ENCODE measurements at regions not wholly inside any gene's neighbourhood (a gene's known extent, or its start where the extent isn't known, plus 50 kb on each side); places are given as distances from the start of the nearest gene placed in this dataset.

DNA sequence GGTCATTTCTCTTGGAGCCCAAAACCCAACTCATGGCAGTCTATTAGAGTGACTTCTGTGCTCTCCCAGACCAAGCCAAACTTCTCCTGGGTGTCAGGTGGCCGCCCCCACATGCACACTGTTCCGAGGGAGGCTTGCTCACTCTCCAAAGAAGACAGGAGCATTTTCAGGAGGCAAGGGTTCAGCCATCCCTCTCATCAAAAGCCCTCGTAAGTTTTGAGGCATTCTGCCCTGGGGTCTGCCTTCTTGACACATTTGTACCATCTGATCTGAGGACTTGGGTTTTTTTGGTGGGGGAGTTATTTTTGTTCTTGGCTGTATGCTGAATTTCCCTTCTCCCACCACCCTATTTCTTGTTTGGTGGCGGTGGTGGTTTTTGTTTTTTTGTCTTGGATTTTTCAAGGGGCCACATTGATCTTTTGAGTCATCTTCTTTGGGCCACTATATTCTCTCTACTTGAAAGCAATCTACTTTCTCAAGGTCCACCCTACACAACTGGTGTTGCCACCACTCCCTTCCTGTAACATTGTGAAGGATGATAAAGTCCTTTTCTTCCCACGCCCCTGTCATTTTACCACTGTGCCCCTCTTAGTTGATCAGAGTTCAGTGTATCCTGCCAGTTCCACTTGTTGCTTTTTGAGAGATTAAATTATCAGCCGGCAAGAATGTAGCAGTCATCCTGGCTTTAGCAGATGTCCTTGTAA, 255.8 kb downstream of the CYP26B1 start:
- DNase-seq (ENCODE audit: low read depth in 4 of 6, low spot score in 6 of 6): no peak
- 98% methylated on average over 4 of the region's 6 CpGs for WGBS (ENCODE audit: insufficient coverage)

DNA sequence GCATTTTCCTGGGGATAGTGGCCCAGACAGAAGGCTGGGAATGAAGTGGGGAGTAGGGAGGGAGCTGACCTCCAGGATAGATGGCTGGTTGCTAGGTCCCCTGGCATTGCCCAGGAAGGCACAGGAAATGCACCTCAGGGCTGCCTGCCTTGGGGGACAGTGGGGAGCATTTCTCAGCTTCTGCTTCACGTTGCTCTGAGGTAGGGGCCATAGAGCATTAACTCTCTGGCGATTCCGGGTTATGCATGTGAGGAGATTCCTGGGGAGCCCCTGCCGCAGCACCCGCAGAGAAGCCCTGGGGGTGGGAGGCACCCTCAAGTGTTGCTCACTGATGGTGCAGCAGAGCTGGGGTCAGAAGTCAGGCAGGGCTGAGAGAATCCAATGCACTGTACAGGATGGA, 256.5 kb downstream of the CYP26B1 start:
- 76% methylated on average over 5 of the region's 5 CpGs for WGBS (ENCODE audit: insufficient coverage)
- no peaks in the 10 kb centered on the region for H3K4me1 ChIP-seq (ENCODE audit: control insufficient read depth, insufficient read depth, low read length)
- H3K27ac ChIP-seq (ENCODE audit: low read depth, low read length): no peak overlapping the region
- H3K27me3 ChIP-seq (ENCODE audit: control insufficient read depth, insufficient read depth, low read length): no peaks in the 10 kb centered on the region
- H3K36me3 ChIP-seq (ENCODE audit: control insufficient read depth, insufficient read depth, low read length): no peaks in the 10 kb centered on the region
- no peak overlapping the region for H3K4me3 ChIP-seq (ENCODE audit: low read depth, low read length)
- no peak for DNase-seq (ENCODE audit: low read depth in 4 of 6, low spot score in 6 of 6)
- no peaks in the 10 kb centered on the region for H3K9me3 ChIP-seq (ENCODE audit: control insufficient read depth, insufficient read depth, low read length)

More for the DNA sequence above, 255.8 kb downstream of the CYP26B1 start:
- no peaks in the 10 kb centered on the region for H3K36me3 ChIP-seq (ENCODE audit: control insufficient read depth, insufficient read depth, low read length)
- no peak overlapping the region for H3K27ac ChIP-seq (ENCODE audit: low read depth, low read length)
- no peak overlapping the region for H3K4me3 ChIP-seq (ENCODE audit: low read depth, low read length)
- no peaks in the 10 kb centered on the region for H3K4me1 ChIP-seq (ENCODE audit: control insufficient read depth, insufficient read depth, low read length)
- H3K9me3 ChIP-seq (ENCODE audit: control insufficient read depth, insufficient read depth, low read length): no peaks in the 10 kb centered on the region
- H3K27me3 ChIP-seq (ENCODE audit: control insufficient read depth, insufficient read depth, low read length): no peaks in the 10 kb centered on the region

DNA sequence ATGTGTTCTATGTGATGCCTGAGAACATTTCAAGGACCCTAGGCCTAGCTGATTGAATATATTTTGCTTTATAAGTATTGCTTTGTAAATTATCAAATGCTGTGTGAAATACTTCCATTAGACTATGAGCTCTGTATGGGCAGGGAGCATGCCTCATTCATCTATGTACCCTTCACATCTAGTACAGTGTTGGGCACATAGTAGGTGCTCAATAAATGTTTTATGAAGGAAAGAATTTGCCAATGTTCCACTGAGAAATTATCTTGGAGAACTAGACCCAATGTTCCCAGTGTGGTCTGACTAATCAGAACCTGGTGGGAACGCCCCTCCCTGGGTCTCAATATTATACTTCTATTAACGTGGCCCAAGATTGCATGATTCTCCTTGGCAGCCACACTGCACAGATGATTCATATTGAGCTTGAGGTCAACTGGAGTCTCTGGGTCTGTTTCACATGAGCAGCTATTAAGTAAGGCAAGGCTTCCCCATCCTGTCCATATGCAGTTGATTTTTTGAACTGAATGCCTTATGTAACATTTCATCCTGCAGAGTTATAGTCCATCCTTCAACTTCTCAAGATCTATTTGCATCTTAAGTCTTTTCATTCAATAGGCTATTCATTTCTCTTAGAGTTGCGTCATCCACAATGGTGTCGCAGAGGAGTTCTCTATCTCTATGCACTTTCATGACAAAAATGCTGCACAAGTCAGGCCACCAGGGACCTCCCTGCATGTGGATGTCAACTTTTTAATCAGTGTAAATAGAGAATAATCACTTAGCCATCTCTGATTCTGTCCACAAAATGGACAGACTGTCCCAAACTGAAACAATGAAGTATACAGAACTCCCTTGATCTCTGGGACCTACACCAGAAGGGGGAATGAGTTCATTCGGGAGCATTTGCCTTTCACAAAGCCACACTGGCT, 257.6 kb downstream of the CYP26B1 start:
- 80% methylated on average over 1 of the region's 5 CpGs for WGBS (ENCODE audit: insufficient coverage)
- no peak for DNase-seq (ENCODE audit: low read depth in 4 of 6, low spot score in 6 of 6)
- Histone ChIP-seq H3K4me3 (ENCODE audit: low read depth, low read length) (no peak overlapping the region), H3K9me3 (ENCODE audit: control insufficient read depth, insufficient read depth, low read length) (no peaks in the 10 kb centered on the region), H3K27ac (ENCODE audit: low read depth, low read length) (no peak overlapping the region), H3K27me3 (ENCODE audit: control insufficient read depth, insufficient read depth, low read length) (no peaks in the 10 kb centered on the region), H3K4me1 (ENCODE audit: control insufficient read depth, insufficient read depth, low read length) (no peaks in the 10 kb centered on the region), H3K36me3 (ENCODE audit: control insufficient read depth, insufficient read depth, low read length) (no peaks in the 10 kb centered on the region)

DNA sequence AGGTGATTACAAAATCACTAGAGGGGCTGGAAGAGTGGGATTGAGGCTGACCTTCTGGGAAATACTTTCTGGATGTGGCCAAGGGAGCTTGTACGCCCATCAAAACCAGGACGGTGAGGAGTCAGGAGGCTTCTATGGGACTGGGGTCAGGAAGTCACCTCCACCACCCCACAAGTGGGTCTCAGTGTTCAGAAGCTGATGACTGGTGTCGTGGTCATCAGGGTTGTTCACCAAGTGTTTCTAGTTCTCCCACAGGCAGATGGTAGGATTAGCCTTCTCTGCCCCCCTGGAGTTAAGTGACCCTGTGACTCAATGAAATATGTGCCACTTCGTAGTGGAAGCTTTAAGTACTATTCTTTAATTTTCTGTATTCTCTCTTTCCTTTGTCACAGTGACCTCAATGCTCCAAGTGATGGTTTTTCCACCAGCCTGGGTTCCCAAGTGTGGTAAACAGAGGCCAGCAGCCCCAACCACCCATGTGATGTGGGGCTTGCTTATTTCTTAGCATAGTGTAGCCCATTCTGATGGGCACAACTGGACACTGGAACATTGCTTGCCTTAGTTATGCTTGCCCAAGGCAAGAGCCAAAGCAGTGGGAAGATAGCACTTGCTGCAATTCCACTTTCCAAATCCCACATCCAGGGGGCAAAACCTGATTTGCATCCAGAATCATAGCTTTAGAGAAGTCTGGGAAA, 258.8 kb downstream of the CYP26B1 start:
- Histone ChIP-seq H3K4me1 (ENCODE audit: control insufficient read depth, insufficient read depth, low read length) (no peaks in the 10 kb centered on the region), H3K36me3 (ENCODE audit: control insufficient read depth, insufficient read depth, low read length) (no peaks in the 10 kb centered on the region), H3K27me3 (ENCODE audit: control insufficient read depth, insufficient read depth, low read length) (no peaks in the 10 kb centered on the region), H3K4me3 (ENCODE audit: low read depth, low read length) (no peak overlapping the region), H3K27ac (ENCODE audit: low read depth, low read length) (no peak overlapping the region), H3K9me3 (ENCODE audit: control insufficient read depth, insufficient read depth, low read length) (no peaks in the 10 kb centered on the region)
- no CpG with 5 or more reads among the region's 4 CpGs for WGBS (ENCODE audit: insufficient coverage)
- DNase-seq (ENCODE audit: low read depth in 4 of 6, low spot score in 6 of 6): no peak

DNA sequence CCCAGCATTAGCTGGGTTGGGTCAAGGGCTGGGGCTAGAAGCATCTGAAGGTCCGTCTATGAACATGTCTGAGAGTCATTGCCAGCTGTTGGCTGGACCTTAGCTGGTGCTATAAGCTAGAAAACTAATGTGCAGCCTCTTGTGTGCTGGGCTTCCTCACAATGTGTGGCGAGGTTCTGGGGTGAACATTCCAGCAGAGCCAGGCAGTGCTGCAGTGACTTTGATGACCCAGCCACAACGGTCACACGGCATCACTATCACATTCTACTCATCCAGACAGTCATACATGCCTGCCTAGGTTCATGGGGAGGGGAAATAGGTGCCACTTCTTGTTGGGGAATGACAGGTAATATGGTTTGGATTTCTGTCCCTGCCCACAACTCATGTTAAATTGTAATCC, 260.5 kb downstream of the CYP26B1 start:
- 84% methylated on average over 2 of the region's 4 CpGs for WGBS (ENCODE audit: insufficient coverage)
- Histone ChIP-seq H3K36me3 (ENCODE audit: control insufficient read depth, insufficient read depth, low read length) (no peaks in the 10 kb centered on the region), H3K4me1 (ENCODE audit: control insufficient read depth, insufficient read depth, low read length) (peaks cover 14% of the 10 kb centered on the region), H3K27me3 (ENCODE audit: control insufficient read depth, insufficient read depth, low read length) (no peaks in the 10 kb centered on the region), H3K4me3 (ENCODE audit: low read depth, low read length) (no peak overlapping the region), H3K27ac (ENCODE audit: low read depth, low read length) (no peak overlapping the region), H3K9me3 (ENCODE audit: control insufficient read depth, insufficient read depth, low read length) (no peaks in the 10 kb centered on the region)
- DNase-seq (ENCODE audit: low read depth in 4 of 6, low spot score in 6 of 6): no peak

DNA sequence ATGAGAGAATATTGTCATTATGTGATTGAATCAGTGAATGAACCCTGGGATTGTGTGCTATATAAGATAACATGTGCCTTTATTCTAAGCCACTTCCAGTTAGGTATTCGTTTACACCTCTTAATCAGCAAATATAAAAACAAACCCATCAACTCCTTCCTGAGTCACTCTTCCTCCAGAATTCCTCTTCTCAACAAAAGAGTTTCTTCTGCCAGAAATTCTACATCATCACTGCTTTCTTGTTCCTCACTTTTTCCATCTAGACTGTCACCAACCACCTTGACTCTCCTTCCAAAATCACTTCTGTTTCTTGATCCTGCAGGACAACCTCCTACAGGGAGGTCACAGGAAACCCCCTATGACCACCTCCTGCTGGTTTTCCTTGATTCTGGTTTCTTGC, 261.4 kb downstream of the CYP26B1 start:
- Histone ChIP-seq H3K4me3 (ENCODE audit: low read depth, low read length) (no peak overlapping the region), H3K9me3 (ENCODE audit: control insufficient read depth, insufficient read depth, low read length) (no peaks in the 10 kb centered on the region), H3K27me3 (ENCODE audit: control insufficient read depth, insufficient read depth, low read length) (no peaks in the 10 kb centered on the region), H3K27ac (ENCODE audit: low read depth, low read length) (no peak overlapping the region), H3K4me1 (ENCODE audit: control insufficient read depth, insufficient read depth, low read length) (peaks cover 14% of the 10 kb centered on the region), H3K36me3 (ENCODE audit: control insufficient read depth, insufficient read depth, low read length) (no peaks in the 10 kb centered on the region)
- 77% methylated on average over 1 of the region's 1 CpG for WGBS (ENCODE audit: insufficient coverage)
- DNase-seq (ENCODE audit: low read depth in 4 of 6, low spot score in 6 of 6): no peak

DNA sequence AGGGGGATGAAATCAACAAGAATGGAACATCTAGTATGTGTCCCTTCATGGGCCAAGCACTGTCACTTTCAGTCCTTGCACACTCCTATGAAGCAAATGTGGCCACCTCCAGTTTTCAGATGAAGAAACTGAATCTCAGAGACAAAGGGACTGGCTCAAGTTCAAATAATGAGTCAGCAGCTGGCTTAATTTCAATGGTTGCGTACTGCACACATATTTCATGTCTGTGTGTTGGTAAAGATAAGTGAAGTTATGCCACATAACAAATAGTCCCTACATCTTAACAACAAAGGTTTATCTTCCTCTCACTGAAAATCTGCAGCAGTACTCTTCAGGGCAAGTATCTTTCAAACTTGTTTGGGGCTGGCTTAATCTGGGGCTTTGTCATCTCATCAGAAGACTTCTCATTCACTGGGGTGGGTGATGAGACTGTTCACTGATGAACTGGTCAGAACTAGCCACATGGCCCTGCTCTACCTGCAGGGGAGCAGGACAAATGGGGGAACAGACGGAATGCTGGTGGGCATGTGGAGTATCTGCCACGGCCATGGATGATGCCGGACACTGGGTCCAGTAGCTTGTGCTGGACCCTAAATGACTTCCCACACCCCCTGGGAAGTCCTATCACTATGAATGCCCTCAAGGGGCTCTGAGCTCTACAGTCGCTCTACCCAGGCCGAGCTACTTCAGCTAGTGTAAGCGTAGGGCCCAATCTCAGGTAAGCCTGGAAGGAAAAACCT, 263.2 kb downstream of the CYP26B1 start:
- Histone ChIP-seq H3K36me3 (ENCODE audit: control insufficient read depth, insufficient read depth, low read length) (no peaks in the 10 kb centered on the region), H3K4me1 (ENCODE audit: control insufficient read depth, insufficient read depth, low read length) (peaks cover 19% of the 10 kb centered on the region), H3K27ac (ENCODE audit: low read depth, low read length) (no peak overlapping the region), H3K4me3 (ENCODE audit: low read depth, low read length) (no peak overlapping the region), H3K9me3 (ENCODE audit: control insufficient read depth, insufficient read depth, low read length) (no peaks in the 10 kb centered on the region), H3K27me3 (ENCODE audit: control insufficient read depth, insufficient read depth, low read length) (no peaks in the 10 kb centered on the region)
- no peak for DNase-seq (ENCODE audit: low read depth in 4 of 6, low spot score in 6 of 6)
- 86% methylated on average over 5 of the region's 7 CpGs for WGBS (ENCODE audit: insufficient coverage)

DNA sequence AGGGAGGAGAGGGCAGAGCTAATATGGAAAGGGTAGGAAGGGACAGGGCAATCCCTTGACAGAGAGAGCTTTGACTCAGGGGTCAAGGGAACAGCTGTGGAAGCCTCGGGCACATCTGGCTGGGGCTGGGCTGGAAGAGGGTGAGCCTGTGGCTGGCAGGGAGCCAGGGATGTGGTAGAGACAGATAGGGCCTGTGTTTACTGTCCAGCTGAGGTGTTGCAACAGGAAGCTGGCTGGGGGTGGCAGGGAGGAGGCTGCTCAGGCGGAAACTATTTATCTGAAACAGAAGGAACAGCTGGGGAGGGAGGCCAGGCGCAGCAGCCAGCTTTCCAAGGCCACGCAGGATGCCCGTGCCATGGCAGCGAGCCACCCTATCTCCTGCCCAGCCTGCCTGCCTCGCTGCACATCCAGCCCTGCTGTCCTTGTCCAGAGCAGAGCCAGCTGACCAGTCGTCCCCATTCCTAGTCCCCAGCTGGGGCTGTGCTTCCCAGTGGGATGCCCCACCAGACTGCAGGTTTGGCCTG, 264.7 kb downstream of the CYP26B1 start:
- Histone ChIP-seq H3K4me3 (ENCODE audit: low read depth, low read length) (no peak overlapping the region), H3K27me3 (ENCODE audit: control insufficient read depth, insufficient read depth, low read length) (no peaks in the 10 kb centered on the region), H3K9me3 (ENCODE audit: control insufficient read depth, insufficient read depth, low read length) (no peaks in the 10 kb centered on the region), H3K36me3 (ENCODE audit: control insufficient read depth, insufficient read depth, low read length) (no peaks in the 10 kb centered on the region), H3K4me1 (ENCODE audit: control insufficient read depth, insufficient read depth, low read length) (peaks cover 26% of the 10 kb centered on the region), H3K27ac (ENCODE audit: low read depth, low read length) (no peak overlapping the region)
- peak in 4 of 6 donors; percentile 11 to 68 (median 34) for DNase-seq (ENCODE audit: low read depth in 4 of 6, low spot score in 6 of 6)
- WGBS (ENCODE audit: insufficient coverage): 31% methylated on average over 8 of the region's 8 CpGs
